ENCODE measurements at regions not wholly inside any gene's neighbourhood (a gene's known extent, or its start where the extent isn't known, plus 50 kb on each side); places are given as distances from the start of the nearest gene placed in this dataset.

GRCh38 chr2:216923706-216924105 lies 63.8 kb upstream of the TNP1 start:
- TF ChIP-seq CTCF (IDR thresholded peaks at IDR 0.05) (no peak), ZFX (IDR thresholded peaks at IDR 0.05; ENCODE audit: borderline replicate concordance) (no peak)
